ENCODE measurements at regions not wholly inside any gene's neighbourhood (a gene's known extent, or its start where the extent isn't known, plus 50 kb on each side); places are given as distances from the start of the nearest gene placed in this dataset.

DNA sequence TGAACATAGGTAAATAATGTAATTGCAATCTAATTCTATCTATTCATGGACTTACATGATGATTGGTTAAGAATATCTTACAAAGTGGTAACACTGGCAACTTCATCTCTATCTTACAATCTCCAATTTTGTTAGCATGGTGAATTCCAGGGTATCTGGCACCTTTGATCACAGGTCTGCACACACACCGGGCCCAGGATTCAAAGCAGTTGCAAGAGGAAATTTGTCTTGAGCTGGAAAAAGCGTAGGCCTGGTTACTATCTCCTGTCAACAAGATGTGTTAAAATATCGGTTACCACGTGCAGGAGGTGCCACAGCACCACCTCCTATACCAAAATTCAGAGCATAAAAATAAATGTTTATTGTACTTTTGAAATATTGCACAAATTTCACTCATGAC lies 2428.4 kb downstream of the PCDH9 start:
- no peaks in the 10 kb centered on the region for H3K36me3 ChIP-seq (ENCODE audit: control insufficient read depth, insufficient read depth, low read length)
- no peak overlapping the region for H2BK120ac ChIP-seq (ENCODE audit: low read depth, low read length)
- H3K4me2 ChIP-seq (ENCODE audit: low read length), result no peak overlapping the region
- H4K8ac ChIP-seq (ENCODE audit: low read depth, low read length), result no peak overlapping the region
- H3K27me3 ChIP-seq (ENCODE audit: insufficient read depth, low read length, poor library complexity), result no peaks in the 10 kb centered on the region
- no peak overlapping the region for H2BK5ac ChIP-seq (ENCODE audit: low read length)
- no peak overlapping the region for H3K56ac ChIP-seq (ENCODE audit: low read length)
- no peaks in the 10 kb centered on the region for H3K4me1 ChIP-seq (ENCODE audit: control insufficient read depth, low read depth, low read length)
- no peaks in the 10 kb centered on the region for H3K79me2 ChIP-seq (ENCODE audit: control insufficient read depth, insufficient read depth, low read length)
- no peak overlapping the region for H3K27ac ChIP-seq (ENCODE audit: low read depth, low read length)
- DNase-seq, result no peak
- no peak overlapping the region for H3K4me3 ChIP-seq (ENCODE audit: low read length)
- H3K79me1 ChIP-seq (ENCODE audit: low read length), result no peaks in the 10 kb centered on the region
- no peak overlapping the region for H3K18ac ChIP-seq (ENCODE audit: low read length)
- H2AK5ac ChIP-seq (ENCODE audit: low read length), result no peak overlapping the region
- no peak overlapping the region for H4K5ac ChIP-seq (ENCODE audit: low read length)
- no peak overlapping the region for H3K9ac ChIP-seq (ENCODE audit: low read length)
- no peak overlapping the region for H3K4ac ChIP-seq (ENCODE audit: low read depth, low read length)
- no peak overlapping the region for H2BK15ac ChIP-seq (replicated peaks; ENCODE audit: low read depth)
- no CpG with 5 or more reads among the region's 4 CpGs for WGBS (ENCODE audit: extremely low coverage, insufficient coverage, low lambda C conversion rate)
- no peak overlapping the region for H3K23ac ChIP-seq (ENCODE audit: low read length)

DNA sequence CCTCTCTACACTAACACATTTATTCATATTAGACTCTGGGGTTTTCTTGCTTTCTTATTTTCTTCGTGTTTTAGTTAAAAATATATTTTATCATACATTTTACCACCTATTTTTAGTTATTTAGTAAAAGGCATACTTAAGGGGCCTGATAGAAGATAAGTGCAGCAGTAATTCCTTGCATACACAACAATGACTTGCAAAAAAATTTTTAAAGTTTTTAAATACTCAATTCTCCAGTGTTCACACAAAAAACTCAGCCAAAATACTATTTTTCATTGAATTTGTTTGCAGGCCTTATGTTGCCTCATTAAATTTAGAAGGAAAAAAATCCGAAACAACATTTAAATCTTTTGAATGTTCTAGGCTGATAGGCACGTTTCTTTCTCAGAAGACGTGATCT lies 2431.7 kb downstream of the PCDH9 start:
- DNase-seq, result no peak
- WGBS (ENCODE audit: extremely low coverage, insufficient coverage, low lambda C conversion rate), result no CpG with 5 or more reads among the region's 4 CpGs
- H3K79me1 ChIP-seq (ENCODE audit: low read length), result no peaks in the 10 kb centered on the region
- no peaks in the 10 kb centered on the region for H3K79me2 ChIP-seq (ENCODE audit: control insufficient read depth, insufficient read depth, low read length)
- H3K4ac ChIP-seq (ENCODE audit: low read depth, low read length), result no peak overlapping the region
- no peak overlapping the region for H2BK120ac ChIP-seq (ENCODE audit: low read depth, low read length)
- H4K8ac ChIP-seq (ENCODE audit: low read depth, low read length), result no peak overlapping the region
- no peak overlapping the region for H3K4me2 ChIP-seq (ENCODE audit: low read length)
- H3K27me3 ChIP-seq (ENCODE audit: insufficient read depth, low read length, poor library complexity), result no peaks in the 10 kb centered on the region
- no peaks in the 10 kb centered on the region for H3K36me3 ChIP-seq (ENCODE audit: control insufficient read depth, insufficient read depth, low read length)
- H4K5ac ChIP-seq (ENCODE audit: low read length), result no peak overlapping the region
- H3K9ac ChIP-seq (ENCODE audit: low read length), result no peak overlapping the region
- no peak overlapping the region for H3K56ac ChIP-seq (ENCODE audit: low read length)
- no peak overlapping the region for H3K4me3 ChIP-seq (ENCODE audit: low read length)
- no peak overlapping the region for H3K27ac ChIP-seq (ENCODE audit: low read depth, low read length)
- H3K4me1 ChIP-seq (ENCODE audit: control insufficient read depth, low read depth, low read length), result no peaks in the 10 kb centered on the region
- no peak overlapping the region for H3K18ac ChIP-seq (ENCODE audit: low read length)
- no peak overlapping the region for H2BK15ac ChIP-seq (replicated peaks; ENCODE audit: low read depth)
- no peak overlapping the region for H2BK5ac ChIP-seq (ENCODE audit: low read length)
- no peak overlapping the region for H3K23ac ChIP-seq (ENCODE audit: low read length)
- no peak overlapping the region for H2AK5ac ChIP-seq (ENCODE audit: low read length)

DNA sequence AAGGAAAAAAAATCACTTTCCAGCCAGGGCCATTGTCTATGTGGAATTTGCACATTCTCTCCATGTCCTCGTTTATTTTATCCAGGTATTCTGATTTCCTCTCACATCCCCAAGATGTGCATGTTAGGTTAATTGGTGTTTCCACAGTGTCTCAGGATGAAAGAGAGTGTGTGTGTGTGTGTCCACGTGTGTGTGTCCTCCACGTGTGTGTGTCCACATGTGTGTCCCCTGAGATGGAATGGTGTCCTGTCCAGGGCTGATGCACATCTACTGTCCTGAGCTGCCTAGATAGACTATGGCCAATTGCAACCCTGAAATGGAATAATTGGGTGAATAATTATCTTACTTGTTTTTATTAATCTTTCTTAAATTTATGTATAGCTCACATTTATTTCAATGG lies 2436.5 kb downstream of the PCDH9 start:
- no peak overlapping the region for H3K4me3 ChIP-seq (ENCODE audit: low read length)
- no peak for DNase-seq
- no CpG with 5 or more reads among the region's 3 CpGs for WGBS (ENCODE audit: extremely low coverage, insufficient coverage, low lambda C conversion rate)

DNA sequence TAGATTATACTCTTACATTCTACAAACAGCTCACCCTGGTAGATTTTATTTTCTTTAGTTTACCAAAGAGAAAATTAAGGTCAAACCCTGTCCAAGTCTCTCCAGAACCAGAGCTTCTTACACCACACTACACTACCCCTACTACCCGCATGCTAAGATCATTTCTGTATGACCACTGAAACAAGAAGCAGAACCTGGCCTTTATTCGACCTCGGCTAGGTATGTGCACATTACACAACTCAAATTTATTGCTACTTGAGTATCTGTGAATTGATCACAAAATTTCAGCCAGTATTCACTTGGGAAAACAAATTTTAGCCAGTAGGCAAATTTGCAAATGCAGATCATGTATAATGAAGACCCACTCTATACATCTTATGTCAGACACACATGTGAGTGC lies 2437.0 kb downstream of the PCDH9 start:
- no CpG with 5 or more reads among the region's 3 CpGs for WGBS (ENCODE audit: extremely low coverage, insufficient coverage, low lambda C conversion rate)
- DNase-seq, result no peak
- H2BK15ac ChIP-seq (replicated peaks; ENCODE audit: low read depth), result no peak overlapping the region

More for the DNA sequence above, 2436.5 kb downstream of the PCDH9 start:
- Histone ChIP-seq H4K5ac (ENCODE audit: low read length) (no peak overlapping the region), H2AK5ac (ENCODE audit: low read length) (no peak overlapping the region), H2BK120ac (ENCODE audit: low read depth, low read length) (no peak overlapping the region), H3K9ac (ENCODE audit: low read length) (no peak overlapping the region), H2BK15ac (replicated peaks; ENCODE audit: low read depth) (no peak overlapping the region), H2BK5ac (ENCODE audit: low read length) (no peak overlapping the region), H3K4ac (ENCODE audit: low read depth, low read length) (no peak overlapping the region), H3K4me1 (ENCODE audit: control insufficient read depth, low read depth, low read length) (no peaks in the 10 kb centered on the region), H3K79me2 (ENCODE audit: control insufficient read depth, insufficient read depth, low read length) (no peaks in the 10 kb centered on the region), H3K27ac (ENCODE audit: low read depth, low read length) (no peak overlapping the region), H3K27me3 (ENCODE audit: insufficient read depth, low read length, poor library complexity) (no peaks in the 10 kb centered on the region), H3K23ac (ENCODE audit: low read length) (no peak overlapping the region), H3K36me3 (ENCODE audit: control insufficient read depth, insufficient read depth, low read length) (no peaks in the 10 kb centered on the region), H3K79me1 (ENCODE audit: low read length) (no peaks in the 10 kb centered on the region), H3K18ac (ENCODE audit: low read length) (no peak overlapping the region), H3K4me2 (ENCODE audit: low read length) (no peak overlapping the region), H3K56ac (ENCODE audit: low read length) (no peak overlapping the region), H4K8ac (ENCODE audit: low read depth, low read length) (no peak overlapping the region)

DNA sequence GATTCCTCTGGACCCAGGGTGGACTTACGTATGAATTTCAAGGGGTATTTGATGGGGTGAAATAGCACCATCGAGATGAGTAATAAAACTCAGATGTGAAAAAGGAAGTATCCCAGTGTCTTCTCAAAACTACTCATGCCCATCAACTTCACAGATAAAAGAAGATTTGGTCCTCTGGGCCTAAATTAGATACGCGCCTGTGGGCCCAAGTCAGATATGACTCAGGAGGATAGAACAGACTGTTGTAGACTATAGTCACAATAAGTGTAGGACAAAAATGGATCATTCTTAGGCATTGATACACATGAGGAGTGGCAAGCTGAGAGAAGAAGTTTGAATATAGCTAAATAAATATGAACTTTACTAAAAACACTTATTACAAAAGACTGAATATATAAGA lies 2438.8 kb downstream of the PCDH9 start:
- no peak overlapping the region for H3K27ac ChIP-seq (ENCODE audit: low read depth, low read length)
- no CpG with 5 or more reads among the region's 4 CpGs for WGBS (ENCODE audit: extremely low coverage, insufficient coverage, low lambda C conversion rate)
- H2AK5ac ChIP-seq (ENCODE audit: low read length), result no peak overlapping the region
- H3K23ac ChIP-seq (ENCODE audit: low read length), result no peak overlapping the region
- no peak overlapping the region for H3K9ac ChIP-seq (ENCODE audit: low read length)
- no peak overlapping the region for H4K8ac ChIP-seq (ENCODE audit: low read depth, low read length)
- H3K79me1 ChIP-seq (ENCODE audit: low read length), result no peaks in the 10 kb centered on the region
- no peak overlapping the region for H2BK5ac ChIP-seq (ENCODE audit: low read length)
- H3K18ac ChIP-seq (ENCODE audit: low read length), result no peak overlapping the region
- H3K56ac ChIP-seq (ENCODE audit: low read length), result no peak overlapping the region
- no peak overlapping the region for H2BK120ac ChIP-seq (ENCODE audit: low read depth, low read length)
- no peaks in the 10 kb centered on the region for H3K79me2 ChIP-seq (ENCODE audit: control insufficient read depth, insufficient read depth, low read length)
- no peak overlapping the region for H3K4me2 ChIP-seq (ENCODE audit: low read length)
- H3K4me1 ChIP-seq (ENCODE audit: control insufficient read depth, low read depth, low read length), result no peaks in the 10 kb centered on the region
- H2BK15ac ChIP-seq (replicated peaks; ENCODE audit: low read depth), result no peak overlapping the region
- DNase-seq, result no peak
- H3K4me3 ChIP-seq (ENCODE audit: low read length), result no peak overlapping the region
- no peak overlapping the region for H4K5ac ChIP-seq (ENCODE audit: low read length)
- H3K27me3 ChIP-seq (ENCODE audit: insufficient read depth, low read length, poor library complexity), result no peaks in the 10 kb centered on the region
- no peak overlapping the region for H3K4ac ChIP-seq (ENCODE audit: low read depth, low read length)
- H3K36me3 ChIP-seq (ENCODE audit: control insufficient read depth, insufficient read depth, low read length), result no peaks in the 10 kb centered on the region

More for the DNA sequence above, 2437.0 kb downstream of the PCDH9 start:
- Histone ChIP-seq H3K36me3 (ENCODE audit: control insufficient read depth, insufficient read depth, low read length) (no peaks in the 10 kb centered on the region), H3K9ac (ENCODE audit: low read length) (no peak overlapping the region), H2BK120ac (ENCODE audit: low read depth, low read length) (no peak overlapping the region), H3K4me1 (ENCODE audit: control insufficient read depth, low read depth, low read length) (no peaks in the 10 kb centered on the region), H3K79me2 (ENCODE audit: control insufficient read depth, insufficient read depth, low read length) (no peaks in the 10 kb centered on the region), H3K27ac (ENCODE audit: low read depth, low read length) (no peak overlapping the region), H2AK5ac (ENCODE audit: low read length) (no peak overlapping the region), H3K4me3 (ENCODE audit: low read length) (no peak overlapping the region), H2BK5ac (ENCODE audit: low read length) (no peak overlapping the region), H3K27me3 (ENCODE audit: insufficient read depth, low read length, poor library complexity) (no peaks in the 10 kb centered on the region), H3K23ac (ENCODE audit: low read length) (no peak overlapping the region), H4K8ac (ENCODE audit: low read depth, low read length) (no peak overlapping the region), H4K5ac (ENCODE audit: low read length) (no peak overlapping the region), H3K4ac (ENCODE audit: low read depth, low read length) (no peak overlapping the region), H3K4me2 (ENCODE audit: low read length) (no peak overlapping the region), H3K79me1 (ENCODE audit: low read length) (no peaks in the 10 kb centered on the region), H3K56ac (ENCODE audit: low read length) (no peak overlapping the region), H3K18ac (ENCODE audit: low read length) (no peak overlapping the region)

DNA sequence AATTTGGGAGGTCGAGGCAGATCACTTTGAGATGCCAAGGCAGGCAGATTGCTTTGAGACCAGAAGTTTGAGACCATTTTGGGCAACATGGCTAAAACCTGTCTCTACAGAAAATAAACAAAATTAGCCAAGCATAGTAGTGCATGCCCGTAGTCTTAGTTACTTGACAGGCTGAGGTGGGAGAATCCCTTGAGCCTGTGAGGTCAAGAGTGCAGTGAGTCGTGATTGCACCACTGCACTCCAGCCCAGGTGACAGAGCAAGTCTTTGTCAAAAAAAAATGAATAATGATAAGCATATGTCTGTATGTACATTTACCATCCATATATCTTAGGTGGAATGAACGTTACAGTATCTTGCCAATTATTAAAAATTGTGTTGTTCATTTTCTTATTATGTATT lies 2447.7 kb downstream of the PCDH9 start:
- Histone ChIP-seq H4K5ac (ENCODE audit: low read length) (no peak overlapping the region), H3K36me3 (ENCODE audit: control insufficient read depth, insufficient read depth, low read length) (no peaks in the 10 kb centered on the region), H2BK15ac (replicated peaks; ENCODE audit: low read depth) (no peak overlapping the region), H3K4ac (ENCODE audit: low read depth, low read length) (no peak overlapping the region), H3K9ac (ENCODE audit: low read length) (no peak overlapping the region), H3K27me3 (ENCODE audit: insufficient read depth, low read length, poor library complexity) (no peaks in the 10 kb centered on the region), H3K4me3 (ENCODE audit: low read length) (no peak overlapping the region), H3K79me2 (ENCODE audit: control insufficient read depth, insufficient read depth, low read length) (no peaks in the 10 kb centered on the region), H3K27ac (ENCODE audit: low read depth, low read length) (no peak overlapping the region), H3K4me1 (ENCODE audit: control insufficient read depth, low read depth, low read length) (no peaks in the 10 kb centered on the region), H3K4me2 (ENCODE audit: low read length) (no peak overlapping the region), H3K23ac (ENCODE audit: low read length) (no peak overlapping the region), H2BK120ac (ENCODE audit: low read depth, low read length) (no peak overlapping the region), H2BK5ac (ENCODE audit: low read length) (no peak overlapping the region), H3K79me1 (ENCODE audit: low read length) (no peaks in the 10 kb centered on the region), H3K18ac (ENCODE audit: low read length) (no peak overlapping the region), H3K56ac (ENCODE audit: low read length) (no peak overlapping the region), H2AK5ac (ENCODE audit: low read length) (no peak overlapping the region), H4K8ac (ENCODE audit: low read depth, low read length) (no peak overlapping the region)
- WGBS (ENCODE audit: extremely low coverage, insufficient coverage, low lambda C conversion rate), result no CpG with 5 or more reads among the region's 4 CpGs
- no peak for DNase-seq
